ENCODE measurements at regions not wholly inside any gene's neighbourhood (a gene's known extent, or its start where the extent isn't known, plus 50 kb on each side); places are given as distances from the start of the nearest gene placed in this dataset.

- TF ChIP-seq CTCF (IDR thresholded peaks at IDR 0.05; ENCODE audit: insufficient read depth, low read depth, low read length) (no peak), EZH2 (IDR thresholded peaks at IDR 0.05; ENCODE audit: insufficient read depth, low read length) (no peak)
Observed at GRCh38 chr10:84844461-84844860, 516.1 kb downstream of the CCSER2 start.
